Neuronal stem cell (in vitro differentiated cells): ENCODE measurements at regions not wholly inside any gene's neighbourhood (a gene's known extent, or its start where the extent isn't known, plus 50 kb on each side); places are given as distances from the start of the nearest gene placed in this dataset.

Experiments used
- DNase-seq: peaks from one replicate; pipeline ENCODE4 v3.0.0-alpha.2; 2013; ENCODE audit warnings: low spot score
- H2AFZ ChIP-seq: one replicate; pipeline ENCODE4 v1.6.1; 2013; ENCODE audit warnings: mild to moderate bottlenecking, low read length, inconsistent platforms
- H2AK5ac ChIP-seq: 2 replicates; pipeline ENCODE4 v1.6.1; 2013; ENCODE audit warnings: low read depth, mild to moderate bottlenecking, inconsistent platforms, low read length, moderate library complexity, mixed read lengths
- H2BK120ac ChIP-seq: 2 replicates; pipeline ENCODE4 v1.6.1; 2013; ENCODE audit warnings: low read depth, mild to moderate bottlenecking, inconsistent platforms, low read length, moderate library complexity, mixed read lengths
- H2BK12ac ChIP-seq: one replicate; pipeline ENCODE4 v1.6.1; 2013; ENCODE audit warnings: low read length, inconsistent platforms
- H2BK15ac ChIP-seq: 2 replicates; pipeline ENCODE4 v1.6.1; 2013; ENCODE audit warnings: mild to moderate bottlenecking, low read length, inconsistent platforms, mixed read lengths
- H2BK5ac ChIP-seq: one replicate; pipeline ENCODE4 v1.6.1; 2013; ENCODE audit warnings: inconsistent platforms, mild to moderate bottlenecking, low read length, moderate library complexity
- H3K14ac ChIP-seq: one replicate; pipeline ENCODE4 v1.6.1; 2013; ENCODE audit warnings: low read length, inconsistent platforms
- H3K18ac ChIP-seq: 2 replicates; pipeline ENCODE4 v1.6.1; 2013; ENCODE audit warnings: low read length, inconsistent platforms
- H3K23ac ChIP-seq: 2 replicates; pipeline ENCODE4 v1.6.1; 2013; ENCODE audit warnings: low read depth, mild to moderate bottlenecking, mixed read lengths, low read length, inconsistent platforms; ENCODE audit not compliant: poor library complexity
- H3K27ac ChIP-seq: replicated peaks from 3 replicates; pipeline ENCODE4 v1.5.1; 2013; ENCODE audit warnings: low read length, inconsistent platforms
- H3K27me3 ChIP-seq, 3 experiments: 2 replicates each; pipeline ENCODE4 v1.6.1; 2013; ENCODE audit warnings: low read length in 3 of 3, mild to moderate bottlenecking in 2 of 3, inconsistent platforms in 1 of 3, low read depth in 1 of 3, mixed read lengths in 1 of 3, moderate library complexity in 1 of 3; ENCODE audit not compliant: control insufficient read depth in 3 of 3, insufficient read depth in 3 of 3
- H3K36me3 ChIP-seq, 2 donors: replicated peaks in 1 of 2; 2 replicates each; pipeline ENCODE4 v1.6.1; 2013; ENCODE audit warnings: low read length in 2 of 2; ENCODE audit not compliant: control insufficient read depth in 2 of 2, insufficient read depth in 2 of 2
- H3K4ac ChIP-seq: 2 replicates; pipeline ENCODE4 v1.6.1; 2013; ENCODE audit warnings: inconsistent platforms, mild to moderate bottlenecking, low read length, moderate library complexity
- H3K4me1 ChIP-seq, 2 donors: 1 replicate in 1 of 2; 2 replicates in 1 of 2; pipeline ENCODE4 v1.6.1; 2013; ENCODE audit warnings: low read length in 2 of 2, low read depth in 1 of 2; ENCODE audit not compliant: control insufficient read depth in 2 of 2, insufficient read depth in 1 of 2
- H3K4me2 ChIP-seq: one replicate; pipeline ENCODE4 v1.6.1; 2013; ENCODE audit warnings: mild to moderate bottlenecking, low read length, inconsistent platforms; ENCODE audit not compliant: insufficient read depth, poor library complexity, severe bottlenecking
- H3K4me3 ChIP-seq, 2 donors: 2 replicates each; pipeline ENCODE4 v1.5.1; 2013; ENCODE audit warnings: low read length in 2 of 2, mild to moderate bottlenecking in 2 of 2, inconsistent platforms in 1 of 2, moderate library complexity in 1 of 2
- H3K79me1 ChIP-seq: one replicate; pipeline ENCODE4 v1.6.1; 2013; ENCODE audit warnings: low read depth, mild to moderate bottlenecking, inconsistent platforms, low read length, moderate library complexity
- H3K9ac ChIP-seq: one replicate; pipeline ENCODE4 v1.6.1; 2013; ENCODE audit warnings: mild to moderate bottlenecking, low read depth, low read length, inconsistent platforms; ENCODE audit not compliant: poor library complexity
- H3K9me3 ChIP-seq, 2 donors: replicated peaks in 1 of 2; 2 replicates each; pipeline versions ENCODE3 to v1.6.1; 2013; ENCODE audit warnings: low read length in 2 of 2, mild to moderate bottlenecking in 2 of 2, inconsistent platforms in 1 of 2, low read depth in 1 of 2, mixed read lengths in 1 of 2, moderate library complexity in 1 of 2; ENCODE audit not compliant: control insufficient read depth in 2 of 2, insufficient read depth in 1 of 2
- H4K8ac ChIP-seq: one replicate; pipeline ENCODE4 v1.6.1; 2013; ENCODE audit warnings: low read depth, mild to moderate bottlenecking, inconsistent platforms, low read length, moderate library complexity
- H4K91ac ChIP-seq: one replicate; pipeline ENCODE4 v1.6.1; 2013; ENCODE audit warnings: low read length, low read depth, mild to moderate bottlenecking, inconsistent platforms; ENCODE audit not compliant: poor library complexity
- WGBS, 2 donors: extraction: QIAGEN DNeasy Blood & Tissue Kit; methylation state at CpG; one replicate each; pipeline ENCODE4 v1.1.7; 2013; ENCODE audit warnings: missing lambda C conversion rate in 2 of 2, mixed read lengths in 1 of 2; ENCODE audit not compliant: insufficient read length in 2 of 2, insufficient replicate concordance in 1 of 2; ENCODE audit errors: extremely low coverage in 2 of 2; 5-methylcytosine and 5-hydroxymethylcytosine counted together

DNA sequence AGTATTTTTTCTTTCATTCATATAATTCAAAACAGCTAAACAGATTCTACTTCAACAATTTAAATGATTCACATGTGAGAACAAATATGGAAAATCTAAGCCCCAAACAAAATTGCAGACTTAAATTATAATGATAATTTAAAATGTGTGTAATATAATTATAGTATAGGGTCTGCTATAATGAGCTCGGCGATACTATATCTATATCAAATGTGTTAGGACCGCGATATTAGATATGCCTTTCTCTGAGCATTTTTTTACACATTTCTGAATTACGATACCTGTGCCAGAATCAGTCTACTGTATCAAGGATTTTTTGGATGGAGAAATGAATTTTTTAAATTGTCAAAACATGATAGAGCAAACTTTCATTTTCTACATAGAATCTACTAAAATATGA lies 808.8 kb upstream of the POU3F3 start:
- no peak overlapping the region for H2AK5ac ChIP-seq
- H2BK120ac ChIP-seq: no peak overlapping the region
- no peak overlapping the region for H3K4ac ChIP-seq
- no peak overlapping the region for H2BK12ac ChIP-seq
- no peak overlapping the region for H3K18ac ChIP-seq
- H3K23ac ChIP-seq: no peak overlapping the region
- H3K4me2 ChIP-seq: no peak overlapping the region
- WGBS, 2 donors: no CpG with 5 or more reads among the region's 5 CpGs
- no peak overlapping the region for H3K4me3 ChIP-seq
- no peak overlapping the region for H3K27ac ChIP-seq
- no peaks in the 10 kb centered on the region for H3K36me3 ChIP-seq
- H3K4me1 ChIP-seq: no peaks in the 10 kb centered on the region
- no peaks in the 10 kb centered on the region for H3K27me3 ChIP-seq
- no peak overlapping the region for H4K8ac ChIP-seq
- no peaks in the 10 kb centered on the region for H3K9me3 ChIP-seq
- H2AFZ ChIP-seq: no peak overlapping the region
- H2BK5ac ChIP-seq: no peak overlapping the region
- no peaks in the 10 kb centered on the region for H3K79me1 ChIP-seq
- H3K14ac ChIP-seq: no peak overlapping the region
- H2BK15ac ChIP-seq: no peak overlapping the region
- H4K91ac ChIP-seq: no peak overlapping the region
- no peak overlapping the region for H3K9ac ChIP-seq
- no peak for DNase-seq

DNA sequence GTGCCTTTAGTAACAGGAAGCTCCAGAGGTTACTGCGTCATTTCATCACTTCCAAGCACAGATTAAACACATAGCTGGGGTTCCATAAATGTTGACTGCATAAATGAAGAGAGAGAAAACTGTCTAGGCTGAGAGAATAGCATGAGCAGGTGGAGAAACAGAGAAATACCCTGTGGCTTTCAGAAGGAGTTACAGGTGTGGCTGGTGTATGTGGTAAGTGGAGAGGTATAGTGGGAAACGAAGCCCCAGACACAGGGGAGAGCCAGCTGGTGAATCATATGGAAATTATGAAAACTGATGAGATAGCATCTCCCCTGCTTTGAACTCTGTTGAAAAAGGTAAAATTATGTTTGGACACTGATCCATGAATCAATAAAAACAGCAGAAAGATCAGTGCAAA lies 807.4 kb upstream of the POU3F3 start:
- H2BK15ac ChIP-seq: no peak overlapping the region
- H2BK12ac ChIP-seq: no peak overlapping the region
- H2AK5ac ChIP-seq: no peak overlapping the region
- H3K27me3 ChIP-seq: no peaks in the 10 kb centered on the region
- no peak overlapping the region for H3K4ac ChIP-seq
- DNase-seq: no peak
- no peak overlapping the region for H3K27ac ChIP-seq
- H2BK5ac ChIP-seq: no peak overlapping the region
- peaks cover 0 to 4% of the 10 kb centered on the region in 2 donors for H3K4me1 ChIP-seq
- H2BK120ac ChIP-seq: no peak overlapping the region
- no peaks in the 10 kb centered on the region for H3K79me1 ChIP-seq
- H3K4me3 ChIP-seq: no peak overlapping the region
- H3K9me3 ChIP-seq: no peaks in the 10 kb centered on the region
- no peak overlapping the region for H3K14ac ChIP-seq
- H2AFZ ChIP-seq: no peak overlapping the region
- no peak overlapping the region for H4K91ac ChIP-seq
- no CpG with 5 or more reads among the region's 2 CpGs for WGBS, 2 donors
- no peak overlapping the region for H3K18ac ChIP-seq
- no peak overlapping the region for H3K23ac ChIP-seq
- H3K36me3 ChIP-seq: no peaks in the 10 kb centered on the region
- no peak overlapping the region for H4K8ac ChIP-seq
- no peak overlapping the region for H3K9ac ChIP-seq
- H3K4me2 ChIP-seq: no peak overlapping the region

DNA sequence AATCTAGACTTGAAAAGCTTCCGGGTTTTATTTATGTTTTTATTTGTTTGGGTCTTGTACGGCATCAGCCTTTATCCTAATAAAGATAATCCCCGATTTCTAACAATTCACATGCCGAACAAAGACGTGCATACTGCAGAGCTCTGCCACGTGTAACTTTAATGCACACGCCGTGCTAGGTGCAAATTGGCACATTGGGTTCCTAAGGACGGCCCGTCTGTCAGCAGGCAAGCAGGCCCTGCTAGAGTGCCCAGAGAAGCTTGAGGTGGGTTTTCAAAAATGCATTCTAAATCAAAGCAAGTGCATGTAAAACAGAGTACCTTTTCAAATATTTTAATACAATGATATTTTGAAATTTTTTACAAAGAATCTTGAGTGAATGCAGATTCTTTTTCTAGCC lies 806.4 kb upstream of the POU3F3 start:
- Histone ChIP-seq H3K14ac (no peak overlapping the region), H4K8ac (no peak overlapping the region), H3K9ac (no peak overlapping the region), H3K4me1 (peaks cover 0 to 6% of the 10 kb centered on the region in 2 donors), H2BK5ac (no peak overlapping the region), H2BK15ac (no peak overlapping the region), H3K23ac (no peak overlapping the region), H3K27me3 (no peaks in the 10 kb centered on the region), H2AK5ac (no peak overlapping the region), H3K4me3 (no peak overlapping the region), H3K9me3 (no peaks in the 10 kb centered on the region), H3K36me3 (no peaks in the 10 kb centered on the region), H2BK120ac (no peak overlapping the region), H2AFZ (no peak overlapping the region), H3K27ac (no peak overlapping the region), H4K91ac (no peak overlapping the region), H3K18ac (peak overlapping the region; percentile 45), H3K79me1 (no peaks in the 10 kb centered on the region), H3K4ac (no peak overlapping the region), H2BK12ac (no peak overlapping the region), H3K4me2 (no peak overlapping the region)
- no peak for DNase-seq
- WGBS, 2 donors: no CpG with 5 or more reads among the region's 10 CpGs

DNA sequence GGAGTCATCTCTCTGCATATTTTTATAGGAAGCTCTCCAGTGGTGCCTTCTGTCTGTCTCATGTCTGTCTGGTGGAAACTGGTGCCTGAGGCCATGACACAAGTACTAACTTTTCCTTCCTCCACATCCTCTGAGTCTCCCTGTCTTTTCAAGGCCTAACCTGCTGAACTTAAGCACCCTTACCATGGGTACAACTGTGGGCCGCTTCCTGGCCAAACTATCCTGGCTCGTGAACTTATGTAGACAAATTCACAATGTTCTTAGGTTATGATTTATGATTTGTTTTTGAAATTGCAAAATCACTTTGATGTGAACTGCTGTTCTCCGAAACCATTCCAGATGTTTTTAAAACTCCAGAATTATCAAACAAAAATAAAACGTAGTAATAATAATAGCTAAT lies 804.5 kb upstream of the POU3F3 start:
- Histone ChIP-seq H2AFZ (no peak overlapping the region), H3K18ac (no peak overlapping the region), H3K79me1 (no peaks in the 10 kb centered on the region), H3K23ac (no peak overlapping the region), H3K36me3 (no peaks in the 10 kb centered on the region), H2BK120ac (no peak overlapping the region), H2BK12ac (no peak overlapping the region), H3K4me2 (no peak overlapping the region), H3K14ac (no peak overlapping the region), H3K27me3 (no peaks in the 10 kb centered on the region), H3K9ac (no peak overlapping the region), H3K4ac (no peak overlapping the region), H2AK5ac (no peak overlapping the region), H2BK5ac (no peak overlapping the region), H2BK15ac (no peak overlapping the region), H3K4me1 (peaks cover 0 to 12% of the 10 kb centered on the region in 2 donors), H3K4me3 (no peak overlapping the region), H4K8ac (no peak overlapping the region), H3K27ac (no peak overlapping the region), H4K91ac (no peak overlapping the region), H3K9me3 (no peaks in the 10 kb centered on the region)
- no peak for DNase-seq
- WGBS, 2 donors: no CpG with 5 or more reads among the region's 4 CpGs
